ENCODE measurements at regions not wholly inside any gene's neighbourhood (a gene's known extent, or its start where the extent isn't known, plus 50 kb on each side); places are given as distances from the start of the nearest gene placed in this dataset.

- no peak for DNase-seq
These were observed 485.4 kb downstream of the TNS1 start for GRCh38 chr2:217517402-217517801.

- DNase-seq, result no peak
These were observed 487.0 kb downstream of the TNS1 start for GRCh38 chr2:217515615-217516309.

- DNase-seq, result no peak
These were observed 489.5 kb downstream of the TNS1 start for GRCh38 chr2:217513258-217513657.

GRCh38 chr2:217512728-217513127 is 490.1 kb downstream of the TNS1 start:
- DNase-seq, result no peak

GRCh38 chr2:217512259-217512658 is 490.5 kb downstream of the TNS1 start:
- DNase-seq, result no peak

GRCh38 chr2:217511850-217512249 is 490.9 kb downstream of the TNS1 start:
- no peak for DNase-seq

GRCh38 chr2:217510771-217511291 is 492.0 kb downstream of the TNS1 start:
- peak in 1 of 2 experiments; percentile 8 for DNase-seq

GRCh38 chr2:217505303-217505702 is 497.5 kb downstream of the TNS1 start:
- DNase-seq, result no peak

GRCh38 chr2:217501887-217502286 is 500.9 kb downstream of the TNS1 start:
- DNase-seq, result no peak

GRCh38 chr2:217497843-217498377 is 504.9 kb downstream of the TNS1 start:
- no peak for DNase-seq

- no peak for DNase-seq
These were observed 508.2 kb downstream of the TNS1 start for GRCh38 chr2:217494557-217494956.

GRCh38 chr2:217491271-217491670 is 511.5 kb downstream of the TNS1 start:
- no peak for DNase-seq

- DNase-seq, result no peak
These were observed 513.4 kb downstream of the TNS1 start for GRCh38 chr2:217489145-217489960.

GRCh38 chr2:217484046-217484445 is 518.7 kb downstream of the TNS1 start:
- no peak for DNase-seq

GRCh38 chr2:217482056-217482710 is 520.6 kb downstream of the TNS1 start:
- DNase-seq, result no peak

GRCh38 chr2:217481577-217481976 is 521.2 kb downstream of the TNS1 start:
- no peak for DNase-seq

GRCh38 chr2:217479566-217479965 is 523.2 kb downstream of the TNS1 start:
- DNase-seq, result no peak

- no peak for DNase-seq
These were observed 523.9 kb downstream of the TNS1 start for GRCh38 chr2:217478831-217479455.

- no peak for DNase-seq
These were observed 525.2 kb downstream of the TNS1 start for GRCh38 chr2:217477583-217477982.

GRCh38 chr2:217475791-217476190 is 527.0 kb downstream of the TNS1 start:
- DNase-seq, result no peak

- no peak for DNase-seq
These were observed 527.7 kb downstream of the TNS1 start for GRCh38 chr2:217475101-217475500.

GRCh38 chr2:217471319-217471718 is 531.5 kb downstream of the TNS1 start:
- no peak for DNase-seq
